ENCODE measurements at regions not wholly inside any gene's neighbourhood (a gene's known extent, or its start where the extent isn't known, plus 50 kb on each side); places are given as distances from the start of the nearest gene placed in this dataset.
"Not testable (repeated sequence)": the region's sequence is repeated elsewhere in the genome, so short reads cannot be mapped to it uniquely, and the experiment has no call there.

GRCh38 chr2:87189214-87189613 lies 167.6 kb upstream of the PLGLB1 start:
- CTCF ChIA-PET; H3K27me3 Mint-ChIP-seq; H3K4me3 ChIP-seq (ENCODE audit: low read length); H3K9me3 ChIP-seq (ENCODE audit: low read length); H3K27me3 ChIP-seq (ENCODE audit: insufficient read depth, low read length, poor library complexity, severe bottlenecking); H3K4me1 ChIP-seq (ENCODE audit: insufficient read depth, low read length); DNase-seq; POLR2A ChIA-PET; H3K36me3 ChIP-seq (ENCODE audit: insufficient read depth, low read length); H3K27ac ChIP-seq (ENCODE audit: low read depth, low read length); H3K9me3 Mint-ChIP-seq; H3K36me3 Mint-ChIP-seq; H3K4me1 Mint-ChIP-seq; H3K4me3 Mint-ChIP-seq; H3K27ac Mint-ChIP-seq: not testable (repeated sequence)

GRCh38 chr2:87193336-87193735 lies 171.7 kb upstream of the PLGLB1 start:
- H3K36me3 Mint-ChIP-seq; POLR2A ChIA-PET; H3K4me1 Mint-ChIP-seq; H3K4me3 ChIP-seq (ENCODE audit: low read length); CTCF ChIA-PET; H3K4me3 Mint-ChIP-seq; H3K27ac ChIP-seq (ENCODE audit: low read depth, low read length); H3K27ac Mint-ChIP-seq; DNase-seq; H3K4me1 ChIP-seq (ENCODE audit: insufficient read depth, low read length); H3K27me3 ChIP-seq (ENCODE audit: insufficient read depth, low read length, poor library complexity, severe bottlenecking); H3K27me3 Mint-ChIP-seq; H3K9me3 ChIP-seq (ENCODE audit: low read length); H3K36me3 ChIP-seq (ENCODE audit: insufficient read depth, low read length); H3K9me3 Mint-ChIP-seq: not testable (repeated sequence)

- H3K4me1 Mint-ChIP-seq, H3K27me3 Mint-ChIP-seq: not testable (repeated sequence)
Observed at GRCh38 chr2:87194254-87194999, 172.8 kb upstream of the PLGLB1 start.

GRCh38 chr2:87196720-87197388 lies 175.2 kb upstream of the PLGLB1 start:
- H3K36me3 Mint-ChIP-seq; H3K27me3 Mint-ChIP-seq; CTCF ChIA-PET; H3K27me3 ChIP-seq (ENCODE audit: insufficient read depth, low read length, poor library complexity, severe bottlenecking); H3K4me1 Mint-ChIP-seq; POLR2A ChIA-PET; H3K36me3 ChIP-seq (ENCODE audit: insufficient read depth, low read length); H3K9me3 Mint-ChIP-seq; H3K4me3 ChIP-seq (ENCODE audit: low read length); H3K9me3 ChIP-seq (ENCODE audit: low read length); H3K27ac Mint-ChIP-seq; H3K4me1 ChIP-seq (ENCODE audit: insufficient read depth, low read length); H3K27ac ChIP-seq (ENCODE audit: low read depth, low read length); H3K4me3 Mint-ChIP-seq; DNase-seq: not testable (repeated sequence)

More at GRCh38 chr2:87194254-87194999, 172.8 kb upstream of the PLGLB1 start:
- CTCF ChIA-PET; H3K36me3 Mint-ChIP-seq; H3K4me3 Mint-ChIP-seq; DNase-seq; H3K36me3 ChIP-seq (ENCODE audit: insufficient read depth, low read length); POLR2A ChIA-PET; H3K9me3 Mint-ChIP-seq; H3K27me3 ChIP-seq (ENCODE audit: insufficient read depth, low read length, poor library complexity, severe bottlenecking); H3K4me3 ChIP-seq (ENCODE audit: low read length); H3K27ac Mint-ChIP-seq; H3K4me1 ChIP-seq (ENCODE audit: insufficient read depth, low read length); H3K9me3 ChIP-seq (ENCODE audit: low read length); H3K27ac ChIP-seq (ENCODE audit: low read depth, low read length): not testable (repeated sequence)

GRCh38 chr2:87198422-87198821 lies 176.8 kb upstream of the PLGLB1 start:
- H3K4me3 ChIP-seq (ENCODE audit: low read length); H3K4me1 ChIP-seq (ENCODE audit: insufficient read depth, low read length); POLR2A ChIA-PET; H3K27me3 ChIP-seq (ENCODE audit: insufficient read depth, low read length, poor library complexity, severe bottlenecking); CTCF ChIA-PET; H3K4me1 Mint-ChIP-seq; H3K27ac Mint-ChIP-seq; H3K36me3 Mint-ChIP-seq; H3K9me3 Mint-ChIP-seq; H3K36me3 ChIP-seq (ENCODE audit: insufficient read depth, low read length); H3K27ac ChIP-seq (ENCODE audit: low read depth, low read length); H3K4me3 Mint-ChIP-seq; H3K27me3 Mint-ChIP-seq; H3K9me3 ChIP-seq (ENCODE audit: low read length); DNase-seq: not testable (repeated sequence)

- H3K4me3 Mint-ChIP-seq; H3K4me1 ChIP-seq (ENCODE audit: insufficient read depth, low read length); H3K4me1 Mint-ChIP-seq; H3K27ac ChIP-seq (ENCODE audit: low read depth, low read length); H3K9me3 ChIP-seq (ENCODE audit: low read length); DNase-seq; H3K27me3 Mint-ChIP-seq; H3K36me3 ChIP-seq (ENCODE audit: insufficient read depth, low read length); CTCF ChIA-PET; H3K27me3 ChIP-seq (ENCODE audit: insufficient read depth, low read length, poor library complexity, severe bottlenecking); H3K4me3 ChIP-seq (ENCODE audit: low read length); H3K27ac Mint-ChIP-seq; POLR2A ChIA-PET; H3K36me3 Mint-ChIP-seq: not testable (repeated sequence)
- peaks cover 0 to 11% (median 2%) of the 10 kb centered on the region in 5 donors for H3K9me3 Mint-ChIP-seq
Observed at GRCh38 chr2:87199228-87199627, 177.6 kb upstream of the PLGLB1 start.

DNA sequence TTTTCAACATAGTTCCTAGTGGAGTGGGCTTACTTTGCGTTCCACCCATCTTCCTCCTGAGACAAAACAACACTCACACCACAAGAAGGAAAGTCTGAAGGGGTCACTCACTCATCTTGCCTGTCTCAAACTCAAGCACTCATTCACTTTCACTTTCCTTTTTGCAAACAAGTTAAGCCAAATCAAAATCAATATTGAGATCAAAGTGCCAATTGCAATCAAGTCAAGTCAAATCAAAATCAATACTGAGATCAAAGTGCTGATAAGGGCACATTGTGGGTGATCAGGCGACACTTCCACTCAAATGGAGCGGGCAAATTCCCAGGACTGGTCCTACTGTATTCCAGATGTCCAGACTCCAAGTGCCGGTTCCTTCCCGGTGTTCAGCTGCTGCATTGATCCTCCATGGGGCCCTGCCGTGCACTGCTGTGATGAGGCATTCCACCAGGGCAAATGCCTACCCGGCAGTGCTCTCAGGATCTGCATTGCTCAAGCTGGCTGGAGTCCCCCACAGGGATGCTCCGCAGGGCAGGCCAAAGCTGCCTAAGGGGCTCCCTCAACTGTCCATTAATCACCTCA lies 183.0 kb upstream of the PLGLB1 start:
- H3K36me3 Mint-ChIP-seq; H3K27me3 ChIP-seq (ENCODE audit: insufficient read depth, low read length, poor library complexity, severe bottlenecking); H3K4me3 ChIP-seq (ENCODE audit: low read length); DNase-seq; H3K9me3 ChIP-seq (ENCODE audit: low read length); CTCF ChIA-PET; H3K27ac ChIP-seq (ENCODE audit: low read depth, low read length); H3K27me3 Mint-ChIP-seq; H3K4me1 Mint-ChIP-seq; H3K4me1 ChIP-seq (ENCODE audit: insufficient read depth, low read length); H3K27ac Mint-ChIP-seq; H3K4me3 Mint-ChIP-seq; POLR2A ChIA-PET; H3K36me3 ChIP-seq (ENCODE audit: insufficient read depth, low read length): not testable (repeated sequence)
- H3K9me3 Mint-ChIP-seq: peaks cover 0 to 11% (median 4%) of the 10 kb centered on the region in 5 donors

GRCh38 chr2:87212938-87213337 lies 191.3 kb upstream of the PLGLB1 start:
- H3K4me1 Mint-ChIP-seq; H3K27me3 Mint-ChIP-seq; H3K36me3 ChIP-seq (ENCODE audit: insufficient read depth, low read length): not testable (repeated sequence)

More at GRCh38 chr2:87212938-87213337, 191.3 kb upstream of the PLGLB1 start:
- H3K27me3 ChIP-seq (ENCODE audit: insufficient read depth, low read length, poor library complexity, severe bottlenecking); H3K36me3 Mint-ChIP-seq; H3K4me1 ChIP-seq (ENCODE audit: insufficient read depth, low read length); H3K9me3 Mint-ChIP-seq; H3K27ac ChIP-seq (ENCODE audit: low read depth, low read length); CTCF ChIA-PET; H3K4me3 ChIP-seq (ENCODE audit: low read length); H3K27ac Mint-ChIP-seq; H3K9me3 ChIP-seq (ENCODE audit: low read length); DNase-seq; POLR2A ChIA-PET; H3K4me3 Mint-ChIP-seq: not testable (repeated sequence)
